ENCODE measurements at regions not wholly inside any gene's neighbourhood (a gene's known extent, or its start where the extent isn't known, plus 50 kb on each side); places are given as distances from the start of the nearest gene placed in this dataset.
"Not testable (repeated sequence)": the region's sequence is repeated elsewhere in the genome, so short reads cannot be mapped to it uniquely, and the experiment has no call there.

DNA sequence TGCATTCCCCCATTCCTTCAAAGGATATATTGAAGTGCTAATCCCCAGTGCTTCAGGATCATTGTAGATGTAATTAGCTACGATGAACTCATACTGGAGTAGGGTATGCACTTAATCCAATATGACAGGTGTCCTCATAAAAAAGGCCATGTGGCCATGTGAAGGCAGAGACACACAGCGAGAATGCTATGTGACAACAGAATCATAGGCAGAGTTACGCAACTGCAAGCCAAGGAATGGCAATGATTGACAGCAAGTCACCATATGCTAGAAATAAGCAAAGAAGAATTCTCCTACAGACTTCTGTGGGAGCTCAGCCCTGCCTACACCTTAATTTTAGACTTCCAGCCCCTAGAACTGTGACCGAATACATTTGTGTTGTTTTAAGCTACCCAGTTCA is 875.6 kb upstream of the ROBO1 start:
- Histone ChIP-seq H3K4me3 (no peak overlapping the region), H3K27me3 (no peaks in the 10 kb centered on the region), H4K20me1 (no peaks in the 10 kb centered on the region), H3K4me2 (no peak overlapping the region), H3K4me1 (no peaks in the 10 kb centered on the region), H3K9ac (no peak overlapping the region), H3K27ac (no peak overlapping the region), H3K9me3 (replicated peaks in 1 of 11) (no peaks in the 10 kb centered on the region), H3K36me3 (no peaks in the 10 kb centered on the region)
- TF ChIP-seq Cebpa-rat (IDR thresholded peaks at IDR 0.05) = peak in 7 of 11 experiments; percentile 14 to 82 (median 24); a peak in 5 of 22 replicates

DNA sequence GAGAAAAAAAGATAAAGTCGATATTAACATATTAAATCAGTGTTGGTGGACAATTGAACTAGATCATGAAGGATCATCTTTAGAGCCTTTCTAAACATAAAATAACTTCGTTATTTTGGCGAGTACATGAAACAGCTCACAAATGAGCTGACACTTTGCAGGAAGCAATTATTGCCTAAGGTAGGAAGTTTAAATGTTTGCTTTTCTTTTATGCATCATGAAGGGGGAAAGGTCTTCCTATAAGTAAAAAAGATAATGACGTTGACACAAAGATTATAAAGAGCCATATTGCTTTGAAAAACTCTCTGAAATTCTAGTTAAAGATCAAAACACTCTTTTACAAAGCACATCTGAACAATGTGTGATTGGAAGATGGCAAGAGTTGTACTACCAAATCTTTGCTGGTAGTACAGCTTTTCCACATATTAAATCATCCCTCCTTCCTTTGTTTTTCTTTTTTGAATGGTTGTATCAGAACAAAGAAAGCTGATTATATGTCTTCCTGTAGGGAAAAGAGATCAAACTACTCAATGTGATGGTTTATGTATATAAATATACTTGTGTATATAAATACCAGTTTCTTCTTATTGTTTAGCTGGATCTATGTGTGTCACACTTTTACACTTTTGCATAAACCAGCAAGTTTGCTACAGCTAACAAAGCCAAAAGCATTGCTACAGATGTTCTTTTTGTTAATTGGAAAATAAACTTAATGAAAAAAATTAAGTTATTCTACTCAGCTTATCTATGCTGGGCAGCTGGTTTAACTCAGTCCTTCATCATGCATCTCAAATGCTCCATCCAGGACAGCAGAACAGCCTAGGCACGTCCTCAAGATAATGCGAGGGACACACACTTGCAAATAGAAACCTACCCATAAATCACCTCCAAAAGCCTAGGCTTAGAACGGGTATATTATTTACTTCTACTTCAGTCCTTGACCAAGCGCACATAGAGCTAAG is 850.8 kb upstream of the ROBO1 start:
- no peak overlapping the region for H3K27ac ChIP-seq
- no peaks in the 10 kb centered on the region for H3K9me3 ChIP-seq (replicated peaks in 1 of 11)
- no peak for TF ChIP-seq Cebpa-rat (IDR thresholded peaks at IDR 0.05)
- H3K27me3 ChIP-seq = no peaks in the 10 kb centered on the region
- no peaks in the 10 kb centered on the region for H3K4me1 ChIP-seq
- no peak overlapping the region for H3K4me3 ChIP-seq
- no peaks in the 10 kb centered on the region for H3K36me3 ChIP-seq
- no peaks in the 10 kb centered on the region; a peak in 1 of 22 replicates for H4K20me1 ChIP-seq
- no peak overlapping the region for H3K9ac ChIP-seq
- H3K4me2 ChIP-seq = no peak overlapping the region

DNA sequence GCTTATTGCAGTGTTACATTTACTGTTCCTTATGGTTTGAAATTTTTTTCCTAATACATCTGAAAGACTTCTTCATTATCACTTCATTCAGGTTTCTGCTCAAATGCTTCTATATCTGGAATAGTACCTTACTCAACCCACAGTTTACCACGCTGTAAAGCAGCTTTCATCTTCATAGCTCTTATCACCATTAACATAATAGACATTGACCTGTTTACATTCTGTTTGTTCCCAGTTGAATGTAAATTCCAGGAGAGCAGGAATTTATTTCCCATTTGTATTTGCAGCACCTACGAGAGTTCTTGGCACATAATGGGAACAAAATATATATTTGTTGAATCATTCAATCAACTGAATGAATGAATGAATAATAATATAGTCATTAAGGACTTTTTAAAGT is 844.6 kb upstream of the ROBO1 start:
- no peaks in the 10 kb centered on the region for H4K20me1 ChIP-seq
- no peak overlapping the region for H3K27ac ChIP-seq
- H3K4me3 ChIP-seq = no peak overlapping the region
- H3K27me3 ChIP-seq = no peaks in the 10 kb centered on the region
- no peak for TF ChIP-seq Cebpa-rat (IDR thresholded peaks at IDR 0.05)
- H3K9me3 ChIP-seq (replicated peaks in 1 of 11) = no peaks in the 10 kb centered on the region
- no peak overlapping the region for H3K4me2 ChIP-seq
- no peak overlapping the region for H3K9ac ChIP-seq
- H3K36me3 ChIP-seq = no peaks in the 10 kb centered on the region
- no peaks in the 10 kb centered on the region for H3K4me1 ChIP-seq

DNA sequence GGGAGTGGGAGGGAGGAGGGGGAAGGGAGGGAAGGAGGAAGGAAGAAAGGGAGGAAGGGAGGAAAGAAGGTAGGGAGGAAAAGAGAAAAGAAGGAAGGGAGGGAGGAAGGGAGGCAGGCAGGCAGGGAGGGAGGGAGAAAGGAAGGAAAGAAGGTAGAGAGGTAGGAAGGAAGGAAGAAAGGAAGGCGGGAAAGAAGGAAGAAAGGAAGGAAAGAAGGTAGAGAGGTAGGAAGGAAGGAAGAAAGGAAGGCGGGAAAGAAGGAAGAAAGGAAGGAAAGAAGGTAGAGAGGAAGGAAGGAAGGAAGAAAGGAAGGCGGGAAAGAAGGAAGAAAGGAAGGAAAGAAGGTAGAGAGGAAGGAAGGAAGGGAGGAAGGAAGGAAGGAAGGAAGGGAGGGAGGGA is 840.3 kb upstream of the ROBO1 start:
- H3K27ac ChIP-seq; H3K4me1 ChIP-seq; H3K9ac ChIP-seq; H3K9me3 ChIP-seq (replicated peaks in 1 of 11); H3K27me3 ChIP-seq; H3K4me3 ChIP-seq; H3K4me2 ChIP-seq; H4K20me1 ChIP-seq; H3K36me3 ChIP-seq: not testable (repeated sequence)

DNA sequence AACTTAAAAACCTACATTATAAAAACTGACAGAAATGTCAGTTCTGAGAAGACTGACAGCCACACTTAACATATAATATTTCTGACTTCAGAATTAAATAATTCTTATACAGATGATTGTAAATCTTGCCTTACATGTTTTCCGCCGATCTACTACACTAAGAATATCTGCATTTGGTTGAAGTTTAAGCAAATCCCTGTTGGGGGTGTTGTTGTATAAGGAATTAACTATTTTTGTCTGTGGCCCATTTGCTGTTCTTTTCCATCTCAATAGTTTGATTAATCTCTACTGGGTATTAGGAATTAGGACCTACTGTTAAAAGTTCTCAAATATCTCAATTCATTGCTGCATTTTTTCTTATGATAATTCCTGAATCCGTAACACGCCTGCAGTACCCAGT is 838.3 kb upstream of the ROBO1 start:
- Histone ChIP-seq H3K27ac (no peak overlapping the region), H3K9me3 (replicated peaks in 1 of 11) (no peaks in the 10 kb centered on the region), H3K36me3 (no peaks in the 10 kb centered on the region), H3K4me2 (no peak overlapping the region), H3K4me3 (no peak overlapping the region), H4K20me1 (no peaks in the 10 kb centered on the region), H3K4me1 (no peaks in the 10 kb centered on the region), H3K9ac (no peak overlapping the region), H3K27me3 (no peaks in the 10 kb centered on the region)
- TF ChIP-seq Cebpa-rat (IDR thresholded peaks at IDR 0.05) = no peak

DNA sequence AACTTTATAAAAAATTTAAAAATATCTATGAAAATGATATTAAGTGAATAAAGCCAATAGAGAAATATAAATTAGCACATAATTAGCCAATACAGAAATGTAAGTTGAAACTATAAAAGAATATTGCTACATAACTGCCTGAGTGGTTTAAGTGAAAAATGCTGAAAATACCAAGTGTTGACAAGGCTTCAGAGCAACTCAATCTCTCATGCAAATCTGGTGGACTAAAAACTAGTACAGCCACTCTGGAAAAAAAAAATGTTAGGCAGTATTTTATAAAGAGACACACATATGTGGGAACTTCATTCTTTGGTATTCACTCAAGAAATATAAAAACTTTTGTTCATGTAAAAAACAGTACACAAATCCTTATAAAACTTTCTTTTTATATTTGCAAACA is 833.7 kb upstream of the ROBO1 start:
- no peaks in the 10 kb centered on the region for H3K4me1 ChIP-seq
- no peak overlapping the region for H3K4me2 ChIP-seq
- H3K27me3 ChIP-seq = no peaks in the 10 kb centered on the region
- H3K4me3 ChIP-seq = no peak overlapping the region
- no peak overlapping the region for H3K27ac ChIP-seq
- no peak for TF ChIP-seq Cebpa-rat (IDR thresholded peaks at IDR 0.05)
- no peaks in the 10 kb centered on the region for H3K9me3 ChIP-seq (replicated peaks in 1 of 11)
- H3K36me3 ChIP-seq = no peaks in the 10 kb centered on the region
- H4K20me1 ChIP-seq = no peaks in the 10 kb centered on the region
- H3K9ac ChIP-seq = no peak overlapping the region

DNA sequence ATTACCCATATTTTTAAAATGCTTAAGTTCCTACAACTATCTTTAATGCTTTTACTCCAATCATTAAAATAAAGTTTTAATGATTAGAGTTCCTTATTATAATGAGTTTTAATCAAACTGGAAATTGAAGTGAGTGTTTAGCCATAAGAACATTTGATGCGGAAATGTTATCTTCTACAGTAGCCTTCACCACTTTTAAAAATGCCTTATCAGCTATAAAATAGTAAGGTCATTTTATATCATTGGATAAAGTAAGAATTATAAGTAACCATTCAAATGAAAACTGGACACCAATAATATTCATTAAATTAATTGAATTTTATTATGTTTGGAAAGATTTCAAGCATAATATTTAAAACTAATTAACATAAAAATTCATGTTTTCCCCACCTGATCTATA is 825.0 kb upstream of the ROBO1 start:
- Histone ChIP-seq H3K9me3 (replicated peaks in 1 of 11) (no peaks in the 10 kb centered on the region), H4K20me1 (no peaks in the 10 kb centered on the region), H3K36me3 (no peaks in the 10 kb centered on the region), H3K27me3 (no peaks in the 10 kb centered on the region), H3K4me2 (no peak overlapping the region), H3K27ac (no peak overlapping the region), H3K4me3 (no peak overlapping the region), H3K9ac (no peak overlapping the region), H3K4me1 (no peaks in the 10 kb centered on the region)
- no peak for TF ChIP-seq Cebpa-rat (IDR thresholded peaks at IDR 0.05)

DNA sequence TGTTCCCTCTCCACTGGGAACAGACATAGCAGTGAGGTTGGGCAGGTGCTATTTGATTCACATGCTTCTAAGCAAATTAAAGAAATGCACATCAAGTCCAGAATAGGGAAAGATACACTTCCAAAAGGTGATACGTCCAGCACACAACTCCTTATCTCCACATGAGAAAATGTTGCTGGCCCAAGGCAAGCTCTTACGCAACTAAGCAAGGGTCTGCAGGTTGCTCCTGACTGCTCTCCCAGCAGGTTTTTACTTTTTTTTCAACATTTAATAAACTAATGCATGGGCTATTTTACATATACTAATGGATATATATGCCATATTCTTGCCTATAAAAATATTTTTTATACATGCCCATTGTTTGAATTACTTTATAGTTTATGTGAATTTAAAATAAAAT is 818.5 kb upstream of the ROBO1 start:
- Histone ChIP-seq H3K4me1 (no peaks in the 10 kb centered on the region), H3K27me3 (no peaks in the 10 kb centered on the region), H3K9me3 (replicated peaks in 1 of 11) (no peaks in the 10 kb centered on the region), H4K20me1 (no peaks in the 10 kb centered on the region), H3K36me3 (no peaks in the 10 kb centered on the region), H3K4me2 (no peak overlapping the region), H3K9ac (no peak overlapping the region), H3K27ac (no peak overlapping the region), H3K4me3 (no peak overlapping the region)
- TF ChIP-seq Cebpa-rat (IDR thresholded peaks at IDR 0.05) = 0 out of 22 replicates have a peak, but pooled peaks of 1 of the 11 experiments have one; percentile 44

DNA sequence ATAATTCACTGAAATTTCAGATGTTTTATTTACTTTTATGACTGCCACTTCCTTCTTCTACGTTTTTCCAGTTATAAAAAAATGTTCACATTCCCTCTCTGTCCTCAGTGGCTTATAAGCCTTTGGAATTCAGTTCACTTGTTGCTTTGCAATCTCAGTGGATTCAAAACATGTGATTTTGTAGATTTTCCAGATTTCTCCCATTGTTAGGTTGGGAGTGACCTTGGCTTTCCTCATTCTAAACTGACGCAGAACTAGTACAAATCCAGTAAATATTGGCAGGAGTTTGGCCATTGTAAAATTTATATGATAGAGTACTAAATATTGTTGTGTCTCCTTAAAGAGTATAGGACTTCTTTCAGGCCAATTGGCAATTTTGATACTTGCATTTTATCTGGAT is 812.3 kb upstream of the ROBO1 start:
- Histone ChIP-seq H3K36me3 (no peaks in the 10 kb centered on the region), H3K9me3 (replicated peaks in 1 of 11) (no peaks in the 10 kb centered on the region), H3K27me3 (no peaks in the 10 kb centered on the region), H4K20me1 (no peaks in the 10 kb centered on the region), H3K9ac (no peak overlapping the region), H3K27ac (no peak overlapping the region), H3K4me2 (no peak overlapping the region), H3K4me1 (no peaks in the 10 kb centered on the region), H3K4me3 (no peak overlapping the region)
- no peak for TF ChIP-seq Cebpa-rat (IDR thresholded peaks at IDR 0.05)

DNA sequence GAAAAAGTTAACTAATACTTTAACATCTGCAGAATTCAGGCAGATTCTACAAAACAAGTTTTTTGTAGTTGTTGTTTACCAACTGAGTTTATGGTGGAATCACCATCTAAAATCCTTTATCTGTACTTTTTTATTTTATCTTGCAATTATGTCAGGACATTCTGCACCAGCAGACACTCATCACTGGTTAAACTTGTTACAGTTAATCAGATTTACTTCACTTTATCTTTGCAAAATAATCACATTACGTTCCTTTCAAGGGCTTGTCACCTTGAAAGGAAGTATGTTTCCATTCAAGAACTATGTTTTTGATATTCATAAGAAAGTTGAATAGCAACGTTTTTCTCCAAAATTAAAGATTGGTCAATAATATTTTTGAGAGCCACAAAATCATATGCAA is 796.6 kb upstream of the ROBO1 start:
- H3K9ac ChIP-seq = no peak overlapping the region
- no peaks in the 10 kb centered on the region for H3K4me1 ChIP-seq
- H3K4me3 ChIP-seq = no peak overlapping the region
- H3K9me3 ChIP-seq (replicated peaks in 1 of 11) = no peaks in the 10 kb centered on the region
- H3K27ac ChIP-seq = no peak overlapping the region
- no peaks in the 10 kb centered on the region for H4K20me1 ChIP-seq
- H3K4me2 ChIP-seq = no peak overlapping the region
- no peaks in the 10 kb centered on the region for H3K36me3 ChIP-seq
- H3K27me3 ChIP-seq = no peaks in the 10 kb centered on the region
- no peak for TF ChIP-seq Cebpa-rat (IDR thresholded peaks at IDR 0.05)

All from BLaER1 treated with 17β-estradiol and CSF1 and Interleukin-3, amounts not matched to agents 10 nM and 100 nM (cell line).